H9 (cell line): ENCODE measurements at regions not wholly inside any gene's neighbourhood (a gene's known extent, or its start where the extent isn't known, plus 50 kb on each side); places are given as distances from the start of the nearest gene placed in this dataset.

Experiments
- DNase-seq: peaks from one replicate; pipeline ENCODE4 v3.0.0-alpha.2; 2017
- H2AFZ ChIP-seq: one replicate; pipeline ENCODE4 v1.6.1; 2013; ENCODE audit warnings: mild to moderate bottlenecking, low read length, control low read depth, moderate library complexity
- H2AK5ac ChIP-seq: 2 replicates; pipeline ENCODE4 v1.6.1; 2013; ENCODE audit warnings: low read length, control low read depth, mixed read lengths; ENCODE audit not compliant: insufficient read length
- H2BK120ac ChIP-seq: one replicate; pipeline ENCODE4 v1.6.1; 2013; ENCODE audit warnings: low read depth, mild to moderate bottlenecking, low read length, control low read depth, inconsistent platforms; ENCODE audit not compliant: poor library complexity, severe bottlenecking
- H2BK12ac ChIP-seq: 2 replicates; pipeline ENCODE4 v1.6.1; 2013; ENCODE audit warnings: low read length, control low read depth, mixed read lengths, low read depth; ENCODE audit not compliant: insufficient read length
- H2BK15ac ChIP-seq: 2 replicates; pipeline ENCODE4 v1.6.1; 2013; ENCODE audit warnings: low read depth, low read length, control low read depth
- H2BK20ac ChIP-seq: one replicate; pipeline ENCODE4 v1.6.1; 2013; ENCODE audit warnings: low read depth, mild to moderate bottlenecking, low read length, control low read depth, inconsistent platforms; ENCODE audit not compliant: poor library complexity, severe bottlenecking
- H2BK5ac ChIP-seq: 2 replicates; pipeline ENCODE4 v1.6.1; 2013; ENCODE audit warnings: low read length, control low read depth, mixed read lengths; ENCODE audit not compliant: insufficient read length
- H3K14ac ChIP-seq: 2 replicates; pipeline ENCODE4 v1.6.1; 2013; ENCODE audit warnings: low read length, control low read depth; ENCODE audit not compliant: insufficient read depth
- H3K18ac ChIP-seq: 2 replicates; pipeline ENCODE4 v1.6.1; 2013; ENCODE audit warnings: low read depth, mild to moderate bottlenecking, mixed read lengths, low read length, control low read depth; ENCODE audit not compliant: insufficient read length
- H3K23ac ChIP-seq: 2 replicates; pipeline ENCODE4 v1.6.1; 2013; ENCODE audit warnings: low read length, control low read depth, mixed read lengths, low read depth; ENCODE audit not compliant: insufficient read length
- H3K23me2 ChIP-seq: 2 replicates; pipeline ENCODE4 v1.6.1; 2013; ENCODE audit warnings: low read depth, mild to moderate bottlenecking, mixed read lengths, low read length, control low read depth; ENCODE audit not compliant: insufficient read length, poor library complexity, severe bottlenecking
- H3K27ac ChIP-seq: 2 replicates; pipeline ENCODE4 v1.5.1; 2013; ENCODE audit warnings: low read length, control low read depth, mixed read lengths, low read depth; ENCODE audit not compliant: insufficient read length
- H3K27me3 ChIP-seq: 2 replicates; pipeline ENCODE4 v1.6.1; 2013; ENCODE audit warnings: low read length, control low read depth, inconsistent platforms; ENCODE audit not compliant: insufficient read depth
- H3K4ac ChIP-seq: 2 replicates; pipeline ENCODE4 v1.6.1; 2013; ENCODE audit warnings: low read depth, mild to moderate bottlenecking, control low read depth, inconsistent platforms, low read length, moderate library complexity
- H3K4me1 ChIP-seq: 2 replicates; pipeline ENCODE4 v1.6.1; 2013; ENCODE audit warnings: low read length, control low read depth, inconsistent platforms; ENCODE audit not compliant: insufficient read depth
- H3K4me2 ChIP-seq: 2 replicates; pipeline ENCODE4 v1.6.1; 2013; ENCODE audit warnings: low read length, control low read depth, mixed read lengths; ENCODE audit not compliant: insufficient read length, insufficient read depth
- H3K56ac ChIP-seq: 2 replicates; pipeline ENCODE4 v1.6.1; 2013; ENCODE audit warnings: low read depth, mild to moderate bottlenecking, mixed read lengths, low read length, control low read depth; ENCODE audit not compliant: insufficient read length
- H3K79me1 ChIP-seq: 2 replicates; pipeline ENCODE4 v1.6.1; 2013; ENCODE audit warnings: low read depth, mild to moderate bottlenecking, moderate library complexity, low read length, control low read depth, inconsistent platforms; ENCODE audit not compliant: insufficient read depth, poor library complexity, severe bottlenecking
- H3K79me2 ChIP-seq: 2 replicates; pipeline ENCODE4 v1.6.1; 2013; ENCODE audit warnings: low read length, control low read depth, inconsistent platforms; ENCODE audit not compliant: insufficient read depth
- H3K9ac ChIP-seq: 2 replicates; pipeline ENCODE4 v1.6.1; 2013; ENCODE audit warnings: low read length, control low read depth, mixed read lengths; ENCODE audit not compliant: insufficient read length; ENCODE audit errors: extremely low read depth
- H3K9me3 ChIP-seq: one replicate; pipeline ENCODE4 v1.6.1; 2013; ENCODE audit warnings: low read depth, low read length, inconsistent platforms; ENCODE audit not compliant: control insufficient read depth
- H3T11ph ChIP-seq: one replicate; pipeline ENCODE4 v1.6.1; 2013; ENCODE audit warnings: mild to moderate bottlenecking, low read length, control low read depth, inconsistent platforms
- H4K20me1 ChIP-seq: one replicate; pipeline ENCODE4 v1.6.1; 2013; ENCODE audit not compliant: control insufficient read depth, insufficient read length, insufficient read depth
- H4K5ac ChIP-seq: 2 replicates; pipeline ENCODE4 v1.6.1; 2013; ENCODE audit warnings: low read depth, mild to moderate bottlenecking, mixed read lengths, low read length, control low read depth; ENCODE audit not compliant: insufficient read length
- H4K8ac ChIP-seq: replicated peaks from 2 replicates; pipeline ENCODE4 v1.6.1; 2013; ENCODE audit warnings: low read length, control low read depth, mixed read lengths, low read depth; ENCODE audit not compliant: insufficient read length
- H4K91ac ChIP-seq: 2 replicates; pipeline ENCODE4 v1.6.1; 2013; ENCODE audit warnings: low read depth, mild to moderate bottlenecking, moderate library complexity, mixed read lengths, low read length, control low read depth; ENCODE audit not compliant: insufficient read length
- H3K27ac Mint-ChIP-seq, 3 experiments: 2 replicates in 2 of 3; 3 replicates in 1 of 3; pipeline ENCODE4 v1.8.0; 2020 to 2021; ENCODE audit warnings: mixed read lengths in 3 of 3, mild to moderate bottlenecking in 1 of 3, moderate library complexity in 1 of 3
- H3K27me3 Mint-ChIP-seq: 2 replicates; pipeline ENCODE4 v1.8.0; 2021; ENCODE audit warnings: low read depth, mild to moderate bottlenecking, moderate library complexity, mixed read lengths
- H3K36me3 Mint-ChIP-seq, 3 experiments: 2 replicates in 2 of 3; 3 replicates in 1 of 3; pipeline ENCODE4 v1.8.0; 2020 to 2021; ENCODE audit warnings: low read depth in 3 of 3, mixed read lengths in 3 of 3; ENCODE audit not compliant: insufficient read depth in 1 of 3
- H3K4me1 Mint-ChIP-seq, 2 experiments: 2 replicates each; pipeline ENCODE4 v1.8.0; 2020; ENCODE audit warnings: mixed read lengths in 2 of 2
- H3K4me3 Mint-ChIP-seq, 2 experiments: 2 replicates in 1 of 2; 3 replicates in 1 of 2; pipeline ENCODE4 v1.8.0; 2020 to 2021; ENCODE audit warnings: mild to moderate bottlenecking in 2 of 2, mixed read lengths in 2 of 2, moderate library complexity in 1 of 2
- H3K9me3 Mint-ChIP-seq, 2 experiments: 2 replicates in 1 of 2; 3 replicates in 1 of 2; pipeline ENCODE4 v1.8.0; 2020; ENCODE audit warnings: mild to moderate bottlenecking in 2 of 2, mixed read lengths in 2 of 2, moderate library complexity in 1 of 2
- CTCF ChIP-seq: fragments of 200-600 bp; sonication (generic); conservative IDR thresholded peaks from 3 replicates; pipeline ENCODE4 v1.8.0; 2021; ENCODE audit warnings: antibody characterized with exemption, mild to moderate bottlenecking
- WGBS: extraction: QIAGEN DNeasy Blood & Tissue Kit; methylation state at CpG from one replicate; pipeline ENCODE4 v1.1.7; 2013; ENCODE audit warnings: missing lambda C conversion rate, low lambda C conversion rate, mixed read lengths; ENCODE audit not compliant: insufficient read length; ENCODE audit errors: extremely low coverage; 5-methylcytosine and 5-hydroxymethylcytosine counted together

DNA sequence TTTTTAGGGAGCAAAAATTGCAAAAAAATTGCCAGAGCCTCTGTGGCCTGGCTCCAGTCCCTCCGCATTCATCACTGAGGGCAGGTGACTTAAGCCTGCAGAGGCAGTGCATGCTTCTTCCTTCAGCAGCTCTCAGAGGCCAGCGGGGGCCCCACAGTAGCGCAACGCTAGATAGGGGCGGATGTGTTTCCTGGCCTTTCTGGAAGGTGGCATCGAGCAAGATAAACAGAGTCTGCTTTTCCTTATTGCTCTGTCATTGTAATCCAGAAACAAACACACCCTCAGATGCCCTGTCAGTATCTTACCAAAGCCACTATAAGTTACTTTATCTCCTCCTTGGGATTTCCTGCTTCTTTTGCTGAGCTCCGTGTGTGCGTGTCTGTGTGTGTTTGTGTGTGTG, 75.5 kb upstream of the IRX6 start:
- WGBS: no CpG with 5 or more reads among the region's 8 CpGs
- H3K4ac ChIP-seq: no peak overlapping the region
- Mint-ChIP-seq H3K9me3 (peaks cover 0 to 3% of the 10 kb centered on the region in 2 experiments; a peak in 1 of 5 replicates), H3K27me3 (peaks cover 2% of the 10 kb centered on the region), H3K4me3 (no peak overlapping the region), H3K27ac (no peak overlapping the region; a peak in 1 of 7 replicates), H3K36me3 (peaks cover 0 to 1% (median 0%) of the 10 kb centered on the region in 3 experiments; a peak in 1 of 7 replicates), H3K4me1 (peaks cover 10 to 20% of the 10 kb centered on the region in 2 experiments)
- TF ChIP-seq CTCF: no peak
- no peak overlapping the region for H2BK12ac ChIP-seq
- no peak overlapping the region for H2BK120ac ChIP-seq
- no peak for DNase-seq
- no peaks in the 10 kb centered on the region for H3K27me3 ChIP-seq
- no peaks in the 10 kb centered on the region for H3K79me2 ChIP-seq
- no peak overlapping the region for H2AK5ac ChIP-seq
- H2BK5ac ChIP-seq: no peak overlapping the region
- H3K56ac ChIP-seq: no peak overlapping the region
- H3K4me1 ChIP-seq: peaks cover 4% of the 10 kb centered on the region; the same call in 1 of the 2 replicates
- no peak overlapping the region for H3K14ac ChIP-seq
- no peak overlapping the region for H2BK20ac ChIP-seq
- H3K4me2 ChIP-seq: no peak overlapping the region
- no peak overlapping the region for H3T11ph ChIP-seq
- H2AFZ ChIP-seq: no peak overlapping the region
- no peaks in the 10 kb centered on the region for H3K23me2 ChIP-seq
- H3K9ac ChIP-seq: no peak overlapping the region
- H4K8ac ChIP-seq: no peak overlapping the region
- no peak overlapping the region for H4K5ac ChIP-seq
- no peak overlapping the region for H3K27ac ChIP-seq
- H3K79me1 ChIP-seq: no peaks in the 10 kb centered on the region
- no peaks in the 10 kb centered on the region for H3K9me3 ChIP-seq
- H3K23ac ChIP-seq: no peak overlapping the region
- no peaks in the 10 kb centered on the region for H4K20me1 ChIP-seq
- H4K91ac ChIP-seq: no peak overlapping the region
- no peak overlapping the region for H3K18ac ChIP-seq
- H2BK15ac ChIP-seq: no peak overlapping the region
